HepG2 (cell line): ENCODE measurements at regions not wholly inside any gene's neighbourhood (a gene's known extent, or its start where the extent isn't known, plus 50 kb on each side); places are given as distances from the start of the nearest gene placed in this dataset.

Experiments used
- ATAC-seq: fragments of 200-7000 bp; cut with Tn5 transposase; 3 replicates; pipeline ENCODE4 v1.9.1; 2020; ENCODE audit warnings: mild to moderate bottlenecking, moderate library complexity
- BruUV-seq: library from RNA; stranded (reverse); fragments of 400-500 nt; replicated peaks from 2 replicates; lab custom pipeline; 2021; lab: Mats Ljungman, UMichigan
- CTCF ChIA-PET: fragments of 300-600 bp; formaldehyde crosslinking; extraction: SDS; loops from one replicate; lab custom pipeline; 2021; ENCODE audit warnings: low total read pairs, inconsistent platforms, low intra/inter-chr PET ratio; lab: Yijun Ruan, JAX
- POLR2A ChIA-PET: fragments of 350-600 bp; sonication (Branson Sonifier 250); formaldehyde crosslinking; loops from one replicate; lab custom pipeline; 2020; ENCODE audit warnings: antibody characterized with exemption, inconsistent platforms; lab: Yijun Ruan, JAX
- DNase-seq: peaks from one replicate; pipeline ENCODE4 v3.0.0-alpha.2; 2015; ENCODE audit warnings: low spot score
- FAIRE-seq: peaks from 3 replicates; lab custom pipeline; 2011; peaks lifted over from hg19 to GRCh38; lab: Jason Lieb, UNC
- H2AFZ ChIP-seq: one replicate; pipeline ENCODE4 v1.6.1; 2011; ENCODE audit warnings: low read length, inconsistent platforms
- H3K27ac ChIP-seq: fragments of 300-600 bp; 3 replicates; pipeline ENCODE4 v1.8.0; 2011; ENCODE audit warnings: mixed run types, mild to moderate bottlenecking, mixed read lengths, low read length, inconsistent platforms; ENCODE audit not compliant: insufficient read depth; ENCODE audit errors: extremely low read length
- H3K27me3 ChIP-seq, 2 experiments: fragments of 200-600 bp in 1 of 2; 2 replicates in 1 of 2; 3 replicates in 1 of 2; pipeline versions ENCODE4 v1.6.0 to v1.8.0; 2011; ENCODE audit warnings: low read length in 2 of 2, mild to moderate bottlenecking in 2 of 2, moderate library complexity in 2 of 2, inconsistent platforms in 1 of 2; ENCODE audit not compliant: insufficient read depth in 2 of 2, control insufficient read depth in 1 of 2
- H3K36me3 ChIP-seq, 2 experiments: fragments of 200-600 bp in 1 of 2; replicated peaks in 1 of 2; 2 replicates in 1 of 2; 3 replicates in 1 of 2; pipeline versions ENCODE4 v1.5.1 to v1.8.0; 2011; ENCODE audit warnings: low read length in 2 of 2, inconsistent platforms in 1 of 2; ENCODE audit not compliant: insufficient read depth in 2 of 2, control insufficient read depth in 1 of 2
- H3K4me1 ChIP-seq: 2 replicates; pipeline ENCODE4 v1.5.1; 2012; ENCODE audit warnings: low read length, inconsistent platforms; ENCODE audit not compliant: insufficient read depth
- H3K4me2 ChIP-seq: 2 replicates; pipeline ENCODE4 v1.6.0; 2011; ENCODE audit warnings: low read depth, low read length, inconsistent platforms
- H3K4me3 ChIP-seq, 3 experiments: fragments of 200-600 bp in 1 of 3; sonication (generic), shearing (Covaris generic) in 1 of 3; replicated peaks in 1 of 3; 2 replicates each; pipeline ENCODE4 v1.5.1; 2011 to 2016; ENCODE audit warnings: low read length in 3 of 3, inconsistent platforms in 2 of 3, low read depth in 2 of 3, mild to moderate bottlenecking in 2 of 3, control low read depth in 1 of 3, mixed read lengths in 1 of 3; ENCODE audit not compliant: insufficient read depth in 1 of 3
- H3K79me2 ChIP-seq: one replicate; pipeline ENCODE4 v1.6.1; 2011; ENCODE audit warnings: low read length, inconsistent platforms; ENCODE audit not compliant: insufficient read depth
- H3K9ac ChIP-seq: 2 replicates; pipeline ENCODE4 v1.6.0; 2011; ENCODE audit warnings: mild to moderate bottlenecking, low read depth, low read length, inconsistent platforms; ENCODE audit not compliant: insufficient read depth
- H3K9me3 ChIP-seq: 2 replicates; pipeline ENCODE4 v1.5.1; 2012; ENCODE audit warnings: mild to moderate bottlenecking, low read length
- H4K20me1 ChIP-seq: 2 replicates; pipeline ENCODE4 v1.6.0; 2011; ENCODE audit warnings: inconsistent platforms, mild to moderate bottlenecking, low read length, moderate library complexity; ENCODE audit not compliant: insufficient read depth
- CEBPB ChIP-seq: IDR thresholded peaks from 2 replicates; pipeline ENCODE4 v1.6.1; 2011; ENCODE audit warnings: low read depth, low read length, improper control_type of control experiment, borderline replicate concordance
- IKZF1 ChIP-seq: fragments of 450-650 bp; IDR thresholded peaks from 2 replicates; pipeline ENCODE4 v1.7.1; 2016
- MIER3 ChIP-seq: IDR thresholded peaks from 2 replicates; pipeline ENCODE4 v1.6.1; 2016; ENCODE audit warnings: missing compliant biosample characterization, borderline replicate concordance
- SIN3A ChIP-seq: IDR thresholded peaks from 2 replicates; pipeline ENCODE4 v1.6.1; 2011; ENCODE audit warnings: low read depth, mild to moderate bottlenecking, control low read depth, low read length, borderline replicate concordance
- ZBTB7B ChIP-seq: sonication (generic); formaldehyde crosslinking; IDR thresholded peaks from 2 replicates; pipeline ENCODE4 v1.4.0; 2020; ENCODE audit warnings: missing genetic modification reagents
- ZC3H13 ChIP-seq: sonication (generic); formaldehyde crosslinking; IDR thresholded peaks from 2 replicates; pipeline ENCODE4 v1.8.1; 2023; ENCODE audit warnings: mild to moderate bottlenecking, missing genetic modification reagents, moderate library complexity
- ZNF547 ChIP-seq: sonication (generic); formaldehyde crosslinking; IDR thresholded peaks from 2 replicates; pipeline ENCODE4 v1.5.1; 2020; ENCODE audit warnings: mild to moderate bottlenecking, missing genetic modification reagents
- WGBS: methylation state at CpG from one replicate; pipeline ENCODE4 v1.1.6; 2017; ENCODE audit warnings: low lambda C conversion rate; 5-methylcytosine and 5-hydroxymethylcytosine counted together
- in situ Hi-C: cut with HindIII; loops from 2 replicates; pipeline ENCODE4 v1.10.0; 2017; ENCODE audit warnings: low pct_unique_long_range_greater_than_20kb; ENCODE audit not compliant: extremely low pct_ligation_motif_present
- intact Hi-C: fragments of 100-400 bp; cut with micrococcal nuclease; formaldehyde crosslinking; loops from one replicate; pipeline ENCODE4 v1.10.0; 2022; ENCODE audit not compliant: unreplicated experiment
- TF ChIP-seq, protein P1 (sequence below): sonication (generic); formaldehyde crosslinking; IDR thresholded peaks from 2 replicates; pipeline ENCODE4 v1.5.1; 2020; ENCODE audit warnings: missing genetic modification reagents, mild to moderate bottlenecking, borderline replicate concordance
- TF ChIP-seq, protein P2 (sequence below): sonication (generic); formaldehyde crosslinking; IDR thresholded peaks from 2 replicates; pipeline ENCODE4 v1.8.1; 2023; ENCODE audit warnings: mild to moderate bottlenecking, moderate library complexity, missing genetic modification reagents

DNA sequence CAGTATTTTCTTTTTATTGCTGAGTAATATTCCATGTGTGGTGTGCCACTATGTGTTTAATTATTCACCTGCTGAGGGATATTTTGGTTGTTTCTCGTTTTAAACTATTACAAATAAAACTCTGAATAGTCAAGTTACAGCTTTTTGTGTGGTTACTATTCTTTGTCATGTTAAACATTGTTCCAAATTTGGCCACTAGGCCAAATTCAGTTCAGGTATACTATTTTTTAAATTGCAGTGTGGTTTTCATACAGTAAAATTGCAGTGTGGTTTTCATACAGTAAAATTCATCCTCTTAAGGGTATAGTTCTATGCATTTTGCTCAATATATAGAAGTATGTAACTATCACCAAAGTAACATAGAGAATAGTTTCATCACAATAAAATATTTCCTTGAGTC is 97.4 kb upstream of the FAM3C start:
- H3K27ac ChIP-seq: no peak overlapping the region
- TF ChIP-seq IKZF1: no peak
- in situ Hi-C loops: no loop called here
- ChIA-PET CTCF (no interaction called here), POLR2A (no interaction called here)
- no peak overlapping the region for H2AFZ ChIP-seq
- H3K27me3 ChIP-seq: no peaks in the 10 kb centered on the region; a peak in 1 of 5 replicates
- H3K79me2 ChIP-seq: no peaks in the 10 kb centered on the region
- BruUV-seq: no TSS peak
- H3K4me3 ChIP-seq: no peak overlapping the region
- DNase-seq (no peak), FAIRE-seq (no peak), ATAC-seq (no peak)
- no peak overlapping the region for H3K4me2 ChIP-seq
- no peak overlapping the region for H3K9ac ChIP-seq
- H3K4me1 ChIP-seq: no peaks in the 10 kb centered on the region
- intact Hi-C loops: no loop called here
- H3K9me3 ChIP-seq: no peaks in the 10 kb centered on the region
- H3K36me3 ChIP-seq: no peaks in the 10 kb centered on the region
- 0% methylated on average over 1 of the region's 1 CpG for WGBS
- no peaks in the 10 kb centered on the region for H4K20me1 ChIP-seq

DNA sequence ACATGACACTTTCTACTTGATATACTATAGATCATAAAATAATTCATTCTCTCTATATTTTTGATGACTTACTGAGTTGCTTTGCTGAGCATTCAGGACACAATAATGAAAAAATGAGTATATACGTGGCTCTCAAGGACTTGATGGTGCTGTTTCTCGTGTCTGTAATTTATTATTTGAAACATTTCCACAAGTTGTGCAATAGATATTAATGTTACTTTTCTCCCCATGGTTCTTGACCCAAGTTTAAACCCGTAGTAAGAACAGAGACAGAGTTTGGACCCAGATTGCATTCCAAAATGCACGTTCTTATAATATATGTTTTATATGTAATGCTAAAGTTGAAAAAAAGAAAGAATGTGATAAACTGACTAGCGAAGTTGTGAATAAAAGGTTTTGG is 94.2 kb upstream of the FAM3C start:
- Histone ChIP-seq H3K4me1 (no peaks in the 10 kb centered on the region), H3K4me3 (no peak overlapping the region), H3K4me2 (no peak overlapping the region), H3K27me3 (no peaks in the 10 kb centered on the region; a peak in 1 of 5 replicates), H4K20me1 (no peaks in the 10 kb centered on the region), H2AFZ (no peak overlapping the region), H3K9ac (no peak overlapping the region), H3K27ac (no peak overlapping the region), H3K36me3 (no peaks in the 10 kb centered on the region), H3K9me3 (no peaks in the 10 kb centered on the region), H3K79me2 (no peaks in the 10 kb centered on the region)
- ATAC-seq (no peak), FAIRE-seq (no peak), DNase-seq (no peak)
- under 1% methylated on average over 5 of the region's 5 CpGs for WGBS
- in situ Hi-C loops: no loop called here
- intact Hi-C loops: no loop called here
- ChIA-PET CTCF (no interaction called here), POLR2A (no interaction called here)
- BruUV-seq: no TSS peak
- TF ChIP-seq ZNF547 (no peak), ZC3H13 (CRISPR knock-in tag) (no peak), ZBTB7B (CRISPR knock-in tag) (no peak), MIER3 (CRISPR knock-in tag) (no peak), SIN3A (no peak), CEBPB (0 out of 2 replicates have a peak, but pooled peaks have one; percentile 5)
- TF ChIP-seq, protein P1, sequence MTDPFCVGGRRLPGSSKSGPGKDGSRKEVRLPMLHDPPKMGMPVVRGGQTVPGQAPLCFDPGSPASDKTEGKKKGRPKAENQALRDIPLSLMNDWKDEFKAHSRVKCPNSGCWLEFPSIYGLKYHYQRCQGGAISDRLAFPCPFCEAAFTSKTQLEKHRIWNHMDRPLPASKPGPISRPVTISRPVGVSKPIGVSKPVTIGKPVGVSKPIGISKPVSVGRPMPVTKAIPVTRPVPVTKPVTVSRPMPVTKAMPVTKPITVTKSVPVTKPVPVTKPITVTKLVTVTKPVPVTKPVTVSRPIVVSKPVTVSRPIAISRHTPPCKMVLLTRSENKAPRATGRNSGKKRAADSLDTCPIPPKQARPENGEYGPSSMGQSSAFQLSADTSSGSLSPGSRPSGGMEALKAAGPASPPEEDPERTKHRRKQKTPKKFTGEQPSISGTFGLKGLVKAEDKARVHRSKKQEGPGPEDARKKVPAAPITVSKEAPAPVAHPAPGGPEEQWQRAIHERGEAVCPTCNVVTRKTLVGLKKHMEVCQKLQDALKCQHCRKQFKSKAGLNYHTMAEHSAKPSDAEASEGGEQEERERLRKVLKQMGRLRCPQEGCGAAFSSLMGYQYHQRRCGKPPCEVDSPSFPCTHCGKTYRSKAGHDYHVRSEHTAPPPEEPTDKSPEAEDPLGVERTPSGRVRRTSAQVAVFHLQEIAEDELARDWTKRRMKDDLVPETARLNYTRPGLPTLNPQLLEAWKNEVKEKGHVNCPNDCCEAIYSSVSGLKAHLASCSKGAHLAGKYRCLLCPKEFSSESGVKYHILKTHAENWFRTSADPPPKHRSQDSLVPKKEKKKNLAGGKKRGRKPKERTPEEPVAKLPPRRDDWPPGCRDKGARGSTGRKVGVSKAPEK (CRISPR knock-in tag): no peak
- TF ChIP-seq, protein P2, sequence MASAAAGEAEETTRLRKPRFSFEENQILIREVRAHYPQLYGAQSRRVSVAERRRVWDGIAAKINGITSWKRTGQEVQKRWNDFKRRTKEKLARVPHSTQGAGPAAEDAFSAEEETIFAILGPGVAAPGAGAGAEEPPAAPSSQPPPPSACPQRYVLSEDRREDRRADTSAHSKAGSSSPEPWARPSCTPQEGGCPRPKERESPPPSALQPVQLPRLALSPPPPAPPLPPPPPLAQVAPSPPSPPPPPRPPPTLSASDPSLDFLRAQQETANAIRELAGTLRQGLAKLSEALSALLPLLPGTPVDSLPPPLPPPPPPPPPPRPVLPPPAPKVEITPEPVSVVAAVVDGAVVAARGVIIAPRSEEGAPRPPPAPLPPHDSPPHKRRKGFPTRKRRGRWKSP: no peak
